CD4-positive, alpha-beta T cell treated with Interleukin-12 subunit alpha and Interleukin-12 subunit beta, for 1 hour (primary cell): ENCODE measurements at regions not wholly inside any gene's neighbourhood (a gene's known extent, or its start where the extent isn't known, plus 50 kb on each side); places are given as distances from the start of the nearest gene placed in this dataset.
"Not testable (repeated sequence)": the region's sequence is repeated elsewhere in the genome, so short reads cannot be mapped to it uniquely, and the experiment has no call there.

Source experiments
- DNase-seq: peaks from one replicate; pipeline ENCODE4 v3.0.0-alpha.2; 2020

GRCh38 chr4:34921391-34921790, 1322.9 kb downstream of the ARAP2 start:
- no peak for DNase-seq

GRCh38 chr4:34922325-34922724, 1322.0 kb downstream of the ARAP2 start:
- DNase-seq: no peak

- no peak for DNase-seq
These were observed 1311.7 kb downstream of the ARAP2 start for GRCh38 chr4:34932591-34932990.

- no peak for DNase-seq
These were observed 1308.6 kb downstream of the ARAP2 start for GRCh38 chr4:34935739-34936138.

- no peak for DNase-seq
These were observed 1305.2 kb downstream of the ARAP2 start for GRCh38 chr4:34939073-34939472.

- no peak for DNase-seq
These were observed 1300.5 kb downstream of the ARAP2 start for GRCh38 chr4:34943741-34944386.

GRCh38 chr4:34950926-34951325, 1293.4 kb downstream of the ARAP2 start:
- DNase-seq: no peak

GRCh38 chr4:34953145-34953799, 1291.0 kb downstream of the ARAP2 start:
- DNase-seq: no peak

GRCh38 chr4:34964613-34965012, 1279.7 kb downstream of the ARAP2 start:
- DNase-seq: no peak

- no peak for DNase-seq
These were observed 1272.1 kb downstream of the ARAP2 start for GRCh38 chr4:34972189-34972588.

- no peak for DNase-seq
These were observed 1270.5 kb downstream of the ARAP2 start for GRCh38 chr4:34973650-34974312.

- no peak for DNase-seq
These were observed 1270.0 kb downstream of the ARAP2 start for GRCh38 chr4:34974313-34974680.

GRCh38 chr4:35021222-35021621, 1223.1 kb downstream of the ARAP2 start:
- not testable (repeated sequence) for DNase-seq

GRCh38 chr4:35025152-35025834, 1219.0 kb downstream of the ARAP2 start:
- DNase-seq: no peak

- DNase-seq: no peak
These were observed 1206.1 kb downstream of the ARAP2 start for GRCh38 chr4:35038079-35038805.

- no peak for DNase-seq
These were observed 1205.5 kb downstream of the ARAP2 start for GRCh38 chr4:35038845-35039244.

GRCh38 chr4:35052546-35052945, 1191.8 kb downstream of the ARAP2 start:
- DNase-seq: no peak

- DNase-seq: no peak
These were observed 1181.2 kb downstream of the ARAP2 start for GRCh38 chr4:35063031-35063570.

GRCh38 chr4:35066406-35066805, 1177.9 kb downstream of the ARAP2 start:
- no peak for DNase-seq

GRCh38 chr4:35080799-35081198, 1163.5 kb downstream of the ARAP2 start:
- no peak for DNase-seq

GRCh38 chr4:35087218-35087617, 1157.1 kb downstream of the ARAP2 start:
- DNase-seq: no peak

GRCh38 chr4:35100932-35101331, 1143.4 kb downstream of the ARAP2 start:
- no peak for DNase-seq

GRCh38 chr4:35102066-35102465, 1142.2 kb downstream of the ARAP2 start:
- DNase-seq: no peak
